ENCODE measurements at regions not wholly inside any gene's neighbourhood (a gene's known extent, or its start where the extent isn't known, plus 50 kb on each side); places are given as distances from the start of the nearest gene placed in this dataset.
A peak's percentile ranks its signal among the peaks of the same experiment; 100 is the strongest.

DNA sequence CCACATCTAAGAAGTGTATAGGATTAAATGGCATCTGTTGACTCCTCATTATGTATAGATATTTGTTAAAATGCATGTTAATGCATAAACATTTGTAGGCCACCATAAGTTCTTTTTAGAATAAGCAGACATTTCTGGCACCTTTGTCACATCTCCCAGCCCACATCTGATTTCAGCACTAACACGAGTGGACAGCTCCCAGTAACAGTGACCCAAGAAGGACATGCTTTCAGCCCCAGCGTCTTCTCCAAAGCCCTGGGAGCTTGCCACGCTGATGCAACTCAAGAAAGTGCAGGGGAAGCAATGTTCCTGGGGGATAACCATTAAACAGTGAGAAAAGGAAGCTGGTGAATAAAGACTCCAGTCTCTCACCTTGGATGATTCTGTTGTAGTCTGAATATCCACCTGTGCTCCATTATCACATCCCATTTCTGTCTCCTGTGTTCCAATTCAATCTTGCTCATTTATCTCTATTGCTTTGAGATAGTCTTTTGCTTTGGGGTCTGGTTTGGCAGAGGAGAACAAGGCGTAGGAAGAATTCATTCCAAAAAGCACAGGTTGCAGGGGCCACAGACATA, 182.6 kb upstream of the THSD7B start:
- DNase-seq (ENCODE audit: low read depth) = peak; percentile 25

GRCh38 chr2:136572335-136572734, 193.0 kb upstream of the THSD7B start:
- DNase-seq (ENCODE audit: low read depth) = no peak

GRCh38 chr2:136557203-136557602, 208.1 kb upstream of the THSD7B start:
- DNase-seq (ENCODE audit: low read depth) = no peak

- DNase-seq (ENCODE audit: low read depth) = no peak
Measured at GRCh38 chr2:136550181-136550580, 215.2 kb upstream of the THSD7B start.

GRCh38 chr2:136539355-136539754, 226.0 kb upstream of the THSD7B start:
- DNase-seq (ENCODE audit: low read depth) = no peak

GRCh38 chr2:136538489-136538888, 226.9 kb upstream of the THSD7B start:
- DNase-seq (ENCODE audit: low read depth) = no peak

DNA sequence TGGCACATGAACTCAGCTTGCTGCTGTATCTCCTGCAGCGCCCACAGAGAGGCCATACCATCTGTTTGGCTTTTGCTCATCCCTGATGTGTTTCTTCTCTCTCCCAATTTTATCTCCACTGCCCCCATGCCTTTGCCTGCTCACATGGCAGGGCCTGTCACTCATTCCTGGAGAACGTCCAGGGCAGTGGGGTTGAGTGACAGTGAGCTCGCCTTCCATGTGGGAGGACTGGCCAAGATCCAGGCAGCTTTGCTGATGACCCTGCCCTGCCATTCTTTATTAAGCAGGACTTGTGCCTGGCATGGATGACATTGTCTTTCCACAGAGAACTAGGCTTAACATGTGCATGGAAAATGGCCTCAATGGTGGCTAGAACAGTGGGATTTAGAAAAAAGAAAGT, 230.5 kb upstream of the THSD7B start:
- no peak for DNase-seq (ENCODE audit: low read depth)

DNA sequence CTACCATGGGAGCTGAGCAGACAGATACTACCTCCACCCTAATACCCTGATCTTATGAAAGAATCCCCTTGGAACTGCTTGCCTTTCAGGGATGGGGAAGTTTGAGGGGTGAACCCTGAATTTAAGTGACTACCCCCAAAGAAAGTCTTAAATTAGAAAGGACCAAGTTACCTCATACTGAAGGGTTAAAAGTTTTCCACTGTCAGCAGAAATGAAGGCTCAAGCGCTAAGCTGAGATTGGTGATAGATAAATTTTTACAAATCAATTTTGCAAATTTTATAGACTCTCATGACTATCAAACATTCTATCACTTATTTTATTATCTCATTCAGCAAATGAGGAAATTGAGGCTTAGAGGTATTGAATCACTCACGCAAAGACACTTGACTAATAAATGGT, 233.2 kb upstream of the THSD7B start:
- DNase-seq (ENCODE audit: low read depth) = no peak

GRCh38 chr2:136531731-136532130, 233.6 kb upstream of the THSD7B start:
- DNase-seq (ENCODE audit: low read depth) = no peak

GRCh38 chr2:136530146-136530545, 235.2 kb upstream of the THSD7B start:
- no peak for DNase-seq (ENCODE audit: low read depth)

DNA sequence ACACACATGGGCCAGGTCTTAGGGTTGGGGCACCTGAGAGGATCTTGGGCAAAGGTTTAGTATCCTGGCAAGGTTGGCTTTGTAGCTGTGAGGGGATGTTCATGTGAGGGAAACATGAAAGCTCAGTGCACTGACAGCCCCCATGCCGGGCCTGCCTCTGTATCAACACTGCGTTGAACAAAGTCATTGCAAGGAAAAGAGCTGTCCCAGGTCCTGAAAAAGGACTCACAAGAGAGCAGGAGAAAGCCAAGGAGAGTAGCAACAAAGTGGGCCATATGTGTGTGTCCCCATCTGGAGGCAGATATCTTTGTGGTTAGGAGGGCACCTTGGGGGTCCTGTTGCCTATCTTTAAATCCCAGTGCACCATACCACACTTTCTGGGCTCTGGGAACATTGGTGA, 237.8 kb upstream of the THSD7B start:
- DNase-seq (ENCODE audit: low read depth) = peak; percentile 19

- no peak for DNase-seq (ENCODE audit: low read depth)
Measured at GRCh38 chr2:136522724-136523123, 242.6 kb upstream of the THSD7B start.

DNA sequence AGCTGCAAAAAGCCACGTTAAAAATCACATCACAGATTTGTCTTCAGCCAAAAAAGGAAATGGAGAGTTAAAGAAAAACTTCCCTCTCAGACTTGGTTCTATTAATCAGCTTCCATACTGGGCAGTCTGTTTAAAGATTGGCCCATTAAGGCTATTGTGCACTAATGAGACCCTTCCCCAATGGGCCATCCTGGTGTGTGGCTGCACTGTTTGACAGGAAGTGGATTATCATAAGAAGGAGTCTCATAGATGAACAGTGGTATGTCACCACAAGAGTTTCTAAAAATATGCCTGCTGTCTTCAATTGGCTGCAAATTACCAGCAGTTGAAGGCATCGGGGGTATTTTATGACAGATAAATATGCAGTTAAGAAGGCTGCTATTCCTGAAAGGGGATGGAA, 247.6 kb upstream of the THSD7B start:
- no peak for DNase-seq (ENCODE audit: low read depth)

DNA sequence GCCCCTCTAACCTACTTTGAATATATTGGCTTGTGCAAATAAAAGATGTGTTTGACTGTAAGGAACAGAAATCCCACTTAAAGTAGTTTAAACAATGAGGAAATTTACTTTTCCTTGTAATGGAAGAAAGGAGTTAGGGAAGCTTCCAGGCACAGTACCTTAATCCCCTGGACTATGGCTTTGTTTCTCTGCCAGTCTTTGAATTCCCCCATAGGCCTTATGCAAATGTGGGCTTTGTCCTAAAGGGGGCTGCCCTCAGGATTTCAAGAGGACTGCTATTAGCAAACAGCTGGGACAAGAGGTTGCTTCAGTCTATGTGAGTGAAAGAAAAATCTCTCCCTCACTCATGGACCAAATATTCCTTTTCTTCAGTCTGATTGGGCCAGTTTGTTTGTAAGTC, 255.1 kb upstream of the THSD7B start:
- DNase-seq (ENCODE audit: low read depth) = no peak

GRCh38 chr2:136505462-136505861, 259.9 kb upstream of the THSD7B start:
- DNase-seq (ENCODE audit: low read depth) = no peak

DNA sequence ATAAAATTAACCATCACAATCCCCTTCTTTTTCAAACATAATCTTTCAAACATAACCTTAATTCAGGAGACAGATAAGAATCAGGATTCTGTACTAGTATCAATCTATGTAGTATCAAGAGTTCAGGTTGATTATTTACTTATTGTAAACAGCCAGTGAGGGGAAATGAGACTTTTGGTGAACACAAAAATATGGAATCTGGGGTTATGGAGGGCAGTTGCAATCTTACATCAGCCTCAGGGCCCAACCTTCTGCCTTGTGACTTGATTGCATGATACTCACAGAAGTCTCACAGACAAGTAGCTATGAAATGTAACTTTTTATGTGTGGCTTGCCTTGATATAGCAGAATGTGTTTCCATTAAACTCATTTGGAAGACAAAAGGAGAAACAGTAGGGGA, 262.7 kb upstream of the THSD7B start:
- no peak for DNase-seq (ENCODE audit: low read depth)

- no peak for DNase-seq (ENCODE audit: low read depth)
Measured at GRCh38 chr2:136497709-136498108, 267.6 kb upstream of the THSD7B start.

GRCh38 chr2:136496966-136497365, 268.4 kb upstream of the THSD7B start:
- no peak for DNase-seq (ENCODE audit: low read depth)

DNA sequence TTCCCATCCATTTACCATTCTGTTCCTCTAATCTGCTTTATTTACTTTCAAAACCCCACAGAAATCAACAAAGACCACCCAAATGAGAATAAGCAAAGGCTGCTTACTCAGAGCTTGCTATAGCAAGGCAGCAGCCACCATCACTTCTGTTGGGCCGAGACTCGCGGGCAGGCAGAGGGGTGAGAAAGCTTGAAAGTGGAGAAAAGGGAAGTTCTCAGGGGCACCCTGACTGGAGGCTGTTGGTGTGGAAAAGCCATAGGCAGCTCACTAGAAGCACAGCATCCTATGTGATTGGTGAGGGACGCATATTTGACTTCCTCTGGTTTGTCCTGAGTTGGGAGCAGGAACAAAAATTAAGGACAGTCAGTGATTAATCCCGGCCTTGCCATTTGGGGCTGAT, 269.7 kb upstream of the THSD7B start:
- DNase-seq (ENCODE audit: low read depth) = no peak

DNA sequence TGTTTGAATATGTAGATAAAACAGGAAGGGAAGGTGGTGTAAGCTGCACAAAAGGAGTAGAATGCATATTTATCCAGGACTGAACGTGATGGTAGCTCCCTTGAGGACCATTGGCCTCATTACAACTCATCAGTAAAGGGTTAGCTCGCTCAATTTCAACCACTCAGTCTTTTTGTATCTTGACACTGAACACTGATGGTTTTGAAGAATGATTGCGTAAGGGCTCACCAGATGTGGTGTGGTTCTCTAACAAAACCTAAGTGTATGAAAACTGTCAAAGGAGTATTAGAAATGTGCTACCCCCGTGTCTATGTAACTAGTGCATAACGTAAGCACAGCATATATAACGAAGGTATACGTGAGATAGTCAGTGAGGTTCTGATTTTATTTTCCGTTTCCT, 272.4 kb upstream of the THSD7B start:
- no peak for DNase-seq (ENCODE audit: low read depth)

GRCh38 chr2:136490100-136490499, 275.2 kb upstream of the THSD7B start:
- DNase-seq (ENCODE audit: low read depth) = peak; percentile 0

DNA sequence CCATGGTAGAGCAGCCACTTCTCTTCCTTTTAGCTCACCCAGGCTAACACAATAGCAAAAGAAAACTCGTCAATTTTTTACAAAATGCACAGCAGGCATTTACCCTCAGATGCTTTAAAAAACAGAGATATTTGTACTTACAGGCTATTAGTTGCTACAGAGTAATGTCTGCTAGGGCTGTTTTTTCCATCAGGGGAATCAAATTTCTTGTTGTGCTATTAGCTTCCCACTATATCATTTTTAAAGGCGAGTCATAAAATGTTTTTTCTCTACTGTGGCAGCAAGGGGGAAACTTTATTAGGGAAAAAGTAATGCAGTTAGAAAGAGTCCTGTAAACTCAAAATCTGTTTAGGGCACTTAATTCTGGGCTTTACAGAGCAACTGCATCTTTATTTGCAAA, 277.9 kb upstream of the THSD7B start:
- no peak for DNase-seq (ENCODE audit: low read depth)

- no peak for DNase-seq (ENCODE audit: low read depth)
Measured at GRCh38 chr2:136486115-136486514, 279.2 kb upstream of the THSD7B start.

DNA sequence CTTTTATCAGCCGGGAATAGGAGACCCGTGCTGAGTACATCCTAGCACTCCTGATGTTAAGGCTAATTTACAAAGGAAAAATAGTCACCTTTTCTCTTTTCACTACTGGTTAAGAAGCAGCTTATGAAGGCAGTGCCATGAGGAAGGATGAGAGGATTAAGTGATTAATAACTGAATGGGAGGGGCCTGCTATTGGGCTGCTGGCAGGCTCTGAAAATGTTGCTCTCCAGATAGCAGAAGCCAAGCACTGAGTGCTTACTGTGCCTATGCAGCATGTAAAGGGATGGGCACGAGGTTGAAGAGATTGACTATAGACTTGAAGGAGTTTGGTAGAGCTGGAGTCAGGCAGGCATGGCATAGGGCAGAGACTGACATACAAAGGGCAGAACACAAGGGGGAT, 282.4 kb upstream of the THSD7B start:
- DNase-seq (ENCODE audit: low read depth) = no peak
